Neural progenitor cell (in vitro differentiated cells): ENCODE measurements at regions not wholly inside any gene's neighbourhood (a gene's known extent, or its start where the extent isn't known, plus 50 kb on each side); places are given as distances from the start of the nearest gene placed in this dataset.

Experiments used
- CTCF ChIP-seq: fragments of 200-600 bp; sonication (generic); IDR thresholded peaks from 2 replicates; pipeline ENCODE4 v1.5.1; 2017; ENCODE audit warnings: antibody characterized with exemption, mild to moderate bottlenecking
- EZH2 ChIP-seq: fragments of 200-600 bp; sonication (generic); IDR thresholded peaks from 2 replicates; pipeline ENCODE4 v1.6.1; 2017; ENCODE audit warnings: antibody characterized with exemption, mild to moderate bottlenecking, moderate library complexity

DNA sequence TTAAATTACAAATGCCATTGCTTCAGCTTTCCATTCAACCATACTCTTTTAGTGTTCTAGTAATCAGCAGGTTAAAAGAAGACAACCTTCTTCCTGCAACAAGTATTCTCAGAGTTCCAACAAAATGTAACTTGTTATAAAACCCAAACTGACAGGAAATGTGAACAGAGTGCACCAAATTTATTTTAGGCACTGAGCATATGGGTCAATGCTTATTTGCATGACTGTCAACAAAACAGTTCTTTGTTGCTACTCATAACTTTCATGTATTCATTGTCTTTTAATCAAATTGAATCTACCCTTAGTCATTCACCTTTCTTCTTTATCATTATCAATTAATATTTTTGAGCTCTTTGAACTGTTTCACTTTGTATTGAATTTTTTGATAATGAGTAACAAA, 554.1 kb downstream of the DACH1 start:
- TF ChIP-seq CTCF (no peak), EZH2 (no peak)
